HG03095 (cell line): ENCODE measurements at regions not wholly inside any gene's neighbourhood (a gene's known extent, or its start where the extent isn't known, plus 50 kb on each side); places are given as distances from the start of the nearest gene placed in this dataset.

Experiments
- ATAC-seq: cut with Tn5 transposase; IDR thresholded peaks from one replicate; pipeline ENCODE4 v1.9.1; 2021; ENCODE audit warnings: moderate library complexity; ENCODE audit not compliant: unreplicated experiment

- no peak for ATAC-seq
Measured at GRCh38 chr1:221801773-221802516, 60.1 kb upstream of the DUSP10 start.

- no peak for ATAC-seq
Measured at GRCh38 chr1:221801251-221801661, 59.4 kb upstream of the DUSP10 start.

GRCh38 chr1:221800831-221801230 lies 58.9 kb upstream of the DUSP10 start:
- ATAC-seq = no peak

DNA sequence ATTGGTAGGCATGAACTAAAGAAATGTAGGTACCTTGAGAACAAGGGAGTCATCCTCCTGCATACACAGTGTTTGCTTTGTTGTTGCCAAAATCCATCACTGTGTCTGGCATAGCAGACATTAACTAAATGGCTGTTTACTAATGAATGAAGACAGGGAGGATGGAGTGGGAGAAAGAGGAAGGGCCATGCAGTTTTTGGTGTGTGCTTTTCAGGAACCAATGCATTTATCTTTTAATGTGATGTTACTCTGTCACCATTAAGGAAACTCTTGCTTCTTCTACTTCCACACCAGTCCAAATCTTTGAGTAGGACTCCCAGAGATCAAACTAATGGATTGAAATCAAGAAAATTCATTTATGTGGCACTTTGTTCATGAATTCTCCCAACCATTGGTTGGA lies 55.6 kb upstream of the DUSP10 start:
- ATAC-seq = no peak

- no peak for ATAC-seq
Measured at GRCh38 chr1:221796700-221797099, 54.8 kb upstream of the DUSP10 start.

DNA sequence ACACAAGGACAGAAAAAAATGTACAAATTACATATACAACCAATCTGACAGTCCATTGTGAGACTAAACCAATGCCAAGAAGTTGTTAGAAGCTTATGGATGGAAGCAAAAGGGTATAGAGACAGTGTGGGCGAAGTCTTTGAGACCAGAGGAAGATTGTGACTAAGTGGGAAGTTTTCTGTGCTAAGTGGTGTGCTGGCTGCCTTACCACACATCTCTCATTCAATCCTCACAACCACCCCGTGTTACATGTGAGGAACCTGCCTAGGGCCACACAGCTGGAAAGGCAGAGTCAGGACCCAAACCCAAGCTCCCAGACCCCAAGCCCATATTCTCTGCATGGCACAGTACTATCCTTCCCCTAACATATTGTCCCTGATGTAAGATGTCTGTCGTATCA lies 53.5 kb upstream of the DUSP10 start:
- no peak for ATAC-seq

DNA sequence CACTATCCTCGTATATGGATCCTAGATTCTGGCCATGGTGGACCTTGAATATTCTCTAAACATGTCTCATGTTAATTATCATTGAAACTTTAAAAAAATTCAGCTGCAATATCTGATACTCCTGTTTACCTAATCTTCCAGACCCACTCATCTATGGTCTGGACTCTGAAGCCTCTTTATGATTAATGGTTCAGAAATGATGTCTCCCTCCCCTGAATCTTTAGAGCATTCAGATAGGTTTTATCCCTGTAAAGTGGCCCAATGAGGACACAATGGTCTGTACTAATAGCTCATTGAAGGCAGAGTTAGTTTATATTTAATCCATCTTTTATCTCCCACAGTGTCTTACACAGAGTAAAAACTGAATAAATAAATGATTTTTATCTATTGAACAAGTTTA lies 53.0 kb upstream of the DUSP10 start:
- no peak for ATAC-seq

GRCh38 chr1:221794079-221794670 lies 52.3 kb upstream of the DUSP10 start:
- ATAC-seq = peak; percentile 45

GRCh38 chr1:221793439-221794078 lies 51.7 kb upstream of the DUSP10 start:
- ATAC-seq = peak; percentile 88

- no peak for ATAC-seq
Measured at GRCh38 chr1:221791846-221792245, 50.0 kb upstream of the DUSP10 start.
